Activated CD8-positive, alpha-beta memory T cell treated with anti-CD3 and anti-CD28 coated beads for 4 hours (primary cell): ENCODE measurements at regions not wholly inside any gene's neighbourhood (a gene's known extent, or its start where the extent isn't known, plus 50 kb on each side); places are given as distances from the start of the nearest gene placed in this dataset.
"Not testable (repeated sequence)": the region's sequence is repeated elsewhere in the genome, so short reads cannot be mapped to it uniquely, and the experiment has no call there.

Experiments used
- DNase-seq, 2 donors: peaks; one replicate each; pipeline ENCODE4 v3.0.0-alpha.2; 2020; ENCODE audit warnings: low read depth in 2 of 2

GRCh38 chr3:15989419-15989818 is 185.1 kb upstream of the GALNT15 start:
- no peak for DNase-seq

DNA sequence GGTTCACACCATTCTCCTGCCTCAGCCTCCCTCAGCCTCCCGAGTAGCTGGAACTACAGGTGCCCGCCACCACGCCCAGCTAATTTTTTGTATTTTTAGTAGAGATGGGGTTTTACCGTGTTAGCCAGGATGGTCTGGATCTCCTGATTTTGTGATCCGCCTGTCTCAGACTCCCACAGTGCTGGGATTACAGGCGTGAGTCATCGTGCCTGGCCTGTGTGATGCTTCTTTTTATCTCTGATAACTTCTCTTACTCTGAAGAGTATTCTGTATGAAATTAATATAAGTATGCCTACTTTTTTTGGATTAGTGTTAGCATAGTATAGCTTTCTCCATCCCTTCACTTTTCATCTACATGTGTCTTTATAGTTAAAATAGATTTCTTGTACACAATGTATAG is 180.8 kb upstream of the GALNT15 start:
- DNase-seq, result not testable (repeated sequence)

DNA sequence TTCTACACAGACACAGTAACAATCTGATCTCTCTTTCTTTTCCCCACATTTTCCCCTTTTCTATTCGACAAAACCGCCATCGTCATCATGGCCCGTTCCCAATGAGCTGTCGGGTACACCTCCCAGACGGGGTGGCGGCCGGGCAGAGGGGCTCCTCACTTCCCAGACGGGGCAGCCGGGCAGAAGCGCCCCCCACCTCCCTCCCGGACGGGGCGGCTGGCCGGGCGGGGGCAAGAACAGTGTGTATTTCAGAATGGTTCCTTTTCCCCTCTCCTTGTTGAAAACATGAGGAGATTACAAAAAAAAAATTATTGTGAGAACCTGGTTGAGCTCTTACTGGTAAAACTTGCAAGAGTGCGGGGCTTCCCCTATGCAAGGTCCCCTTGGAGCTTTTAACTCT is 178.0 kb upstream of the GALNT15 start:
- DNase-seq, result not testable (repeated sequence)

DNA sequence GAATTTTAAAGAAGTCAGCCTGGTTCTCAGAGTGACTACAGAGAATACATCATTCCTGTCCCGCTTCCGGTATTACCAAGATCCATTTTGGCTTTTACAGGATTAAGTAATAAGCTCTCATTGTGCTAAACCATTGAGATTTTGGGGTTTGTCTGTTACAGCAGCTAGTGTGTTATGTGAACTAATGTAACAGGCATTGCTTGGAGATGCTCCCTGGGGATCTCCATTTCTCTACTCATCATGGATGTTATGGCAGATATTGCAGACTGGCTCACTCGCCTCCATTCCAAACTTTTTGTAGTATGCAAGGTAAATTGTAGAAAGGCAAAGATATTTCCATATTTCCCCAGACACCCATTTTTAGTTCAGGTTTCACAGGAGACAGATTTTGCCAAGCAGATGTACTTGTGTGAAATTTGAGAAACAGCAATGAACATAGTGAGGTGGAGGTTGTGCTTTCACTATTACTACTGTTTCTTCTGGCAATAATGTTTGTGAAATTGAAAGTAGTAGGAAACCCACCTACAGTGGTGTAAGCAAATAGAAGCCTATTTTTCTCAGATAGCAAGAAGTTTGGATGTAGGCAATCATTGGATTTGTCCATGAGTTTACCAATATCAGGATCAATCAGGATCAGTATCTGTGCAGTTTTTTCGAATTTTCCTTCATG is 177.1 kb upstream of the GALNT15 start:
- no peak for DNase-seq

- no peak for DNase-seq
Measured at GRCh38 chr3:15998911-15999310, 175.6 kb upstream of the GALNT15 start.

DNA sequence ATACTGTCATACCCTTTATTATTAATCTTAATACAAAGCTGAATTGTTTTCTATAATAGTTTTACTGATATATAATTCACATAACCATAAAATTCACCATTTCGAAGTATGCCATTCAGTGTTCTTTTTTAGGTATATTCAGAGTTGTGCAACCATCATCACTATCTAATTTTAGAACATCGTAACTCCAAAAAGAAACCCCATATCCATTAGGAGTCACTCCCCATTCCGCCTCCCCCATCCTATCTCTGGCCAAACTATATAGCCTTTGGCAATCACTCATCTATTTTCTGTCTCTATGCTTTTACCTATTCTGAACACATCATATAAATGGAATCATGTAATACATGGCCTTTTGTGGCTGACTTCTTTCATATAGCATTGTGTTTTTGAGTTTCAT is 169.7 kb upstream of the GALNT15 start:
- DNase-seq, result no peak

GRCh38 chr3:16011376-16011775 is 163.1 kb upstream of the GALNT15 start:
- DNase-seq, result no peak

GRCh38 chr3:16012086-16012485 is 162.4 kb upstream of the GALNT15 start:
- no peak for DNase-seq

GRCh38 chr3:16013568-16013967 is 160.9 kb upstream of the GALNT15 start:
- no peak for DNase-seq

GRCh38 chr3:16021801-16022200 is 152.7 kb upstream of the GALNT15 start:
- not testable (repeated sequence) for DNase-seq

DNA sequence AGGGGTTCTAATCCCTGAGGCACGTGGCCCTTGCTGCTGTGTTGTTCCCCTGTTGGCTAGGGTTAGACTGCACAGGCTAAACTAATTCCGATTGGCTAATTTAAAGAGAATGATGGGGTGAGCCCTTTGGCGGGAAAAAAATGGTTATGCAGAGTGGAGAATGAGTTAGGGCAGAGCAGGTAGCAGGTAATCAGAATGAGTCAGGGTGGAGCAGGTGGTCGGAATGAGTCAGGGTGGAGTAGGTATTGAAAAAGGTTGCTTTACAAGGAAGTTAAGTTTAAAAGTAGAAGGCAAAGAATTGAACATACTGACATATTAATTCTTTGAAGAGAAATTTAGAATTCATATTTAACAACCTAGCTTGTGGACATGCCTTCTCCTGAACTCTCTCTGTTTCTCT is 150.6 kb upstream of the GALNT15 start:
- DNase-seq, result not testable (repeated sequence)

- DNase-seq, result no peak
Measured at GRCh38 chr3:16024548-16024947, 149.9 kb upstream of the GALNT15 start.

GRCh38 chr3:16026753-16027152 is 147.7 kb upstream of the GALNT15 start:
- DNase-seq, result no peak

GRCh38 chr3:16028604-16029003 is 145.9 kb upstream of the GALNT15 start:
- no peak for DNase-seq

DNA sequence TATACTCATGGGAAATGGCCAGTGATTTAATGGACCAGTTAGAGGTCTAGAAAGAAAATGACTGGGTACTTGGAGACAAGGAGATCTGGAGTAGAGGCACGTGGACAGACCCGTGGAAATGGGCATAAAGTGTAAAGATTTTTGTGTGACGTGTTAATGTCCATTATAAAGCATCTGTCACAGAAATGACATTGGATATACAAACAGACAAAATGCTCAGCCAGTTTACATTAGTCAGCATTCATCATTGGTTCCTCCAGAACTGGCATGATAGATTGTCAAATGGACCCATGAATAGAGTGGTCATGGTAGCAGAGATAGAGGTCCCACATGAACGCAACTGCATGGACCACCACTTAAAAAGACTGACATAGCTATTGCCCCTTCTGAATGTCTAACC is 144.1 kb upstream of the GALNT15 start:
- no peak for DNase-seq

DNA sequence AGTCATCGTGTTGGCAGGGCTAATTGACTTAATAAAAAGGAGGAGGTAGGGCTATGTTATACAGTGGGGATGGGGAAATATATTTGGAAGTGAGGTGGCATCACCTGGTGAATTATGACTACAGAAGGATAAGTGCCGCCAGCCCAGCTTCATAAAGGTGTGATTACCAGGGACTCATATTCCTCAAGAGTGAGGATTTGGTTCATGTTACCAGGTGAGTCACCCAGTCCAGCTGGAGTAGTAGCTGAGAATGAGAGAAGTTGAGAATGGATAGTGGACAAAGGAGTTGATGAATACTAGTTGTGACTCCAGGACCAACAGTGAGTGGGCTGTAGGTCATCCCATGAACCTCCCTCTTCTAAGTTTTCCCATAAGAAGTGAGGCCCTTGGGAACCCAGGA is 143.0 kb upstream of the GALNT15 start:
- no peak for DNase-seq

GRCh38 chr3:16033889-16034687 is 140.4 kb upstream of the GALNT15 start:
- no peak for DNase-seq

DNA sequence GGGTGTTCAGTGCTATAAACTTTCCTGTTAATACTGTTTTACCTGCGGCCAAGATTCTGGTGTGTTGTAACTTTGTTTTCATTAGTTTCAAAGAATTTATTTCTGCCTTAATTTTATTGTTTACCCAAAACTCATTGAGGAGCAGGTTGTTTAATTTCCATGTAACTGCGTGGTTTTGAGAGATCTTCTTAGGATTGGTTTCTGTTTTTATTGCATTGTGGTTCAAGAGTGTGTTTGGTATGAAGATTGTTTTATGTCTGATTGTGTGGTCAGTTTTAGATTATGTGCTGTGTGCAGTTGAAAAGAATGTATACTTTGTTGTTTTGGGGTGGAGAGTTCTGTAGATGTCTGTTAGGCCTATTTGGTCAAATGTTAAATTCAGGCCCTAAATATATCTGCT is 133.5 kb upstream of the GALNT15 start:
- no peak for DNase-seq

DNA sequence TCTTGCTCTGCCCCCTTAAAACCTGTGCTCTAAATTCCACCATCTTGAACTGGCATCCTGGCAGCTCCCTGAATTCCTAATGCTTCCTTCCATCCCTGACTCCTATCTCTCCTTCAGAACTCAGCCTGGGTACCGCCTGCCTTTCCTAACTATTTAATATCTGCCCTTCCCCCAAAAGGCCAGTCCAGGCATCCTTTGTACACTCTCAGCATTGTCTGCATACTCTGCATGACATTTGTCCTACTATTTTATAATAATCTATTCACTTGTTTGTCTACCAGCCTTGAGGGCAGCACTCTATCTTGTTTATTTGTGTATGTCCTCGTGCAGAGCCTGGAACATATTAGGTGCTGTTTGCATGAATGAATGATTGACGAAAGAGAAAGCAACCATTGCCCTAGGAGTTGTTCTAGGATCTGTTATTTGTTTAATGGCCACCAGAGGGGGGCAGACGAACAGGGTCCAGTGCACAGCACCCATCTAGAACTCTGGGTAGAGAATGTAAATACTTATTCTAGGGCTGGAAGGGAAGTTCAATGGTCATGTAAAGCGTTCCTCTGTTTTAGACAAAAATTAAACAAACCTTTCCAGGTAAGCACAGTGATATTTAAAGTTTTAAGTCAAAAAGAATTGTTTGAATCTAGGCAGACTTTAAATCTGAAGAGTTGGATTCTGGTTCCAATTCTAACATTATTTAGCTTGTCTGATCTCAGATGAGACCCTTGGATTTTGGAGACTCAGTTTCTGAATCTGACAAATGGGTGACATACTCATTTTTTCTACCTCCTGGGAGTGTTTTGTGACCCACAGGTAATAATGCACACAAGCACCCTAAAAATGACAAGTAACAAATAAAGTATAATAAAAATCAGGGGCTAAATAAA is 125.8 kb upstream of the GALNT15 start:
- peak in 1 of 2 donors; percentile 9 for DNase-seq

- DNase-seq, result no peak
Measured at GRCh38 chr3:16050641-16051467, 123.6 kb upstream of the GALNT15 start.

DNA sequence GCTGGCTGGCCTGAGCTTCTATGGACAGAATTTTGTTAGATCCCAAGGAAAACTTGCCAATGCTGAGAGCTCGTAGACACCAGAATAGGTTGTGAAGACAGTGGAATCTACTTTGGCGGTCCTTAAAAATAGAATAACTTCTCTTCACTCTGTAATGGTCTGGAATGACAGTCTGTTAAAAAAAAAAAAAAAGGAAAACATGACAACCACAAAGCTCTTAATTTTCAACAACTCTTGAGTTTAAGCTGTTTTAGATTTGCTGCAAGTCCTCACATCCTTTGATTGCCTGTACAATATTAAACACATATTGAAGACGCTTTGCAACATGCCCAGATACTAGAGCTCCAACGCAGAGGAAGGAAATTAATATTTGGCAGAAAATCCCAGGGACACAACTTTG is 122.8 kb upstream of the GALNT15 start:
- DNase-seq, result no peak

DNA sequence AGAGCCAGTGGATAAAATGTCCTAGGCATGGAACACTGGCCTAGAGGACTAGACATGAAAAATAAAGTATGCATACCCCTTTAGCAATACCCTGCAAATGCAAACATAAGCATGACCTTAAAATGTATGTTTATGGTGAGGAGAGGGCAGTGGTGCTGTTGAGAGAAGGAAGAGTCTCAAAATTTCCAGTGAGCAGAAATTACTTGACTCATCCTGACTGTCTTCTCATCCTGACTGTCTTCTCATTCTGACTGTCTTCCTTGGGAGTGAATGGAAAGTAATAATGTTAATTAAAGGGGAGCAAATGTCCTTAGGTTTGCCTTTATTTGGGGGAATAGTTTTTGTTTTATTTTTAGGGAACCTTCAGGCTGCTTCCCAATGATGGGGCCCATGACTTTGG is 121.5 kb upstream of the GALNT15 start:
- DNase-seq, result no peak
